ENCODE measurements at regions not wholly inside any gene's neighbourhood (a gene's known extent, or its start where the extent isn't known, plus 50 kb on each side); places are given as distances from the start of the nearest gene placed in this dataset.

GRCh38 chr7:46032942-46033341 is 111.9 kb upstream of the IGFBP3 start:
- ATAC-seq (peak; percentile 22), DNase-seq (no peak)
- Histone ChIP-seq H3K4me3 (no peak overlapping the region), H3K9me3 (peaks cover 0 to 2% of the 10 kb centered on the region in 2 donors), H3K27me3 (no peaks in the 10 kb centered on the region), H3K4me1 (no peaks in the 10 kb centered on the region), H3K27ac (no peak overlapping the region), H3K36me3 (no peaks in the 10 kb centered on the region)
- intact Hi-C loops (cut with DNase I) = no loop called here
- TF ChIP-seq CTCF (IDR thresholded peaks at IDR 0.05) = no peak

- DNase-seq (no peak), ATAC-seq (no peak)
- Histone ChIP-seq H3K4me3 (no peak overlapping the region), H3K27me3 (no peaks in the 10 kb centered on the region), H3K4me1 (no peaks in the 10 kb centered on the region), H3K27ac (no peak overlapping the region), H3K9me3 (peaks cover 0 to 2% of the 10 kb centered on the region in 2 donors), H3K36me3 (no peaks in the 10 kb centered on the region)
- intact Hi-C loops (cut with DNase I) = no loop called here
- TF ChIP-seq CTCF (IDR thresholded peaks at IDR 0.05) = no peak
Measured at GRCh38 chr7:46032353-46032752, 111.3 kb upstream of the IGFBP3 start.

- Histone ChIP-seq H3K27ac (no peak overlapping the region), H3K4me1 (no peaks in the 10 kb centered on the region), H3K9me3 (peaks cover 0 to 2% of the 10 kb centered on the region in 2 donors), H3K27me3 (no peaks in the 10 kb centered on the region), H3K4me3 (no peak overlapping the region), H3K36me3 (no peaks in the 10 kb centered on the region)
- DNase-seq (no peak), ATAC-seq (no peak)
- no peak for TF ChIP-seq CTCF (IDR thresholded peaks at IDR 0.05)
- intact Hi-C loops (cut with DNase I) = no loop called here
Measured at GRCh38 chr7:46029111-46029704, 108.1 kb upstream of the IGFBP3 start.

- Histone ChIP-seq H3K9me3 (peaks cover 0 to 2% of the 10 kb centered on the region in 2 donors), H3K36me3 (no peaks in the 10 kb centered on the region), H3K4me1 (no peaks in the 10 kb centered on the region), H3K27me3 (no peaks in the 10 kb centered on the region), H3K27ac (no peak overlapping the region), H3K4me3 (no peak overlapping the region)
- intact Hi-C loops (cut with DNase I) = no loop called here
- DNase-seq (no peak), ATAC-seq (no peak)
- TF ChIP-seq CTCF (IDR thresholded peaks at IDR 0.05) = no peak
Measured at GRCh38 chr7:46028246-46028645, 107.2 kb upstream of the IGFBP3 start.

GRCh38 chr7:46026741-46027140 is 105.7 kb upstream of the IGFBP3 start:
- no peak for TF ChIP-seq CTCF (IDR thresholded peaks at IDR 0.05)
- Histone ChIP-seq H3K4me1 (no peaks in the 10 kb centered on the region), H3K36me3 (no peaks in the 10 kb centered on the region), H3K27ac (no peak overlapping the region), H3K27me3 (no peaks in the 10 kb centered on the region), H3K4me3 (no peak overlapping the region), H3K9me3 (peaks cover 0 to 2% of the 10 kb centered on the region in 2 donors)
- intact Hi-C loops (cut with DNase I) = no loop called here
- DNase-seq (no peak), ATAC-seq (no peak)

All from left lung (tissue), 4 donors.